Mesendoderm (in vitro differentiated cells): ENCODE measurements at regions not wholly inside any gene's neighbourhood (a gene's known extent, or its start where the extent isn't known, plus 50 kb on each side); places are given as distances from the start of the nearest gene placed in this dataset.

Experiments used
- DNase-seq: peaks from one replicate; pipeline ENCODE4 v3.0.0; 2013
- H2AK5ac ChIP-seq: 2 replicates; pipeline ENCODE4 v1.6.1; 2013; ENCODE audit warnings: low read length, inconsistent platforms
- H2BK120ac ChIP-seq: 2 replicates; pipeline ENCODE4 v1.6.1; 2013; ENCODE audit warnings: low read depth, mild to moderate bottlenecking, low read length, moderate library complexity, mixed read lengths
- H2BK15ac ChIP-seq: replicated peaks from 2 replicates; pipeline ENCODE4 v1.6.1; 2013; ENCODE audit warnings: low read depth, mild to moderate bottlenecking, moderate library complexity
- H2BK5ac ChIP-seq: 2 replicates; pipeline ENCODE4 v1.6.1; 2013; ENCODE audit warnings: low read length, inconsistent platforms
- H3K18ac ChIP-seq: 2 replicates; pipeline ENCODE4 v1.6.1; 2013; ENCODE audit warnings: mild to moderate bottlenecking, low read length, mixed read lengths
- H3K23ac ChIP-seq: one replicate; pipeline ENCODE4 v1.6.1; 2013; ENCODE audit warnings: low read length
- H3K27ac ChIP-seq: 2 replicates; pipeline ENCODE4 v1.5.1; 2013; ENCODE audit warnings: low read depth, mild to moderate bottlenecking, inconsistent platforms, low read length, moderate library complexity
- H3K27me3 ChIP-seq: 2 replicates; pipeline ENCODE4 v1.6.1; 2013; ENCODE audit warnings: low read length, control low read depth, mild to moderate bottlenecking, inconsistent platforms; ENCODE audit not compliant: insufficient read depth, poor library complexity
- H3K36me3 ChIP-seq: 2 replicates; pipeline ENCODE4 v1.6.1; 2013; ENCODE audit warnings: low read length, inconsistent platforms; ENCODE audit not compliant: control insufficient read depth, insufficient read depth
- H3K4ac ChIP-seq: one replicate; pipeline ENCODE4 v1.6.1; 2013; ENCODE audit warnings: low read depth, mild to moderate bottlenecking, low read length, moderate library complexity
- H3K4me1 ChIP-seq: 2 replicates; pipeline ENCODE4 v1.6.1; 2013; ENCODE audit warnings: low read depth, low read length, inconsistent platforms; ENCODE audit not compliant: control insufficient read depth
- H3K4me2 ChIP-seq: 2 replicates; pipeline ENCODE4 v1.6.1; 2013; ENCODE audit warnings: low read length
- H3K4me3 ChIP-seq: 2 replicates; pipeline ENCODE4 v1.5.1; 2013; ENCODE audit warnings: mild to moderate bottlenecking, low read length
- H3K56ac ChIP-seq: one replicate; pipeline ENCODE4 v1.6.1; 2013; ENCODE audit warnings: low read length
- H3K79me1 ChIP-seq: 2 replicates; pipeline ENCODE4 v1.6.1; 2013; ENCODE audit warnings: low read length, inconsistent platforms
- H3K79me2 ChIP-seq: 2 replicates; pipeline ENCODE4 v1.6.1; 2013; ENCODE audit warnings: mild to moderate bottlenecking, low read length; ENCODE audit not compliant: control insufficient read depth, insufficient read depth
- H3K9ac ChIP-seq: 2 replicates; pipeline ENCODE4 v1.6.1; 2013; ENCODE audit warnings: low read length, inconsistent platforms
- H4K5ac ChIP-seq: one replicate; pipeline ENCODE4 v1.6.1; 2013; ENCODE audit warnings: low read length
- H4K8ac ChIP-seq: one replicate; pipeline ENCODE4 v1.6.1; 2013; ENCODE audit warnings: low read depth, mild to moderate bottlenecking, control low read depth, low read length, moderate library complexity
- WGBS: extraction: QIAGEN DNeasy Blood & Tissue Kit; methylation state at CpG from one replicate; pipeline ENCODE4 v1.1.7; 2013; ENCODE audit warnings: low lambda C conversion rate, missing lambda C conversion rate; ENCODE audit not compliant: insufficient coverage; ENCODE audit errors: extremely low coverage; 5-methylcytosine and 5-hydroxymethylcytosine counted together

GRCh38 chr9:13787234-13787833, 507.8 kb upstream of the MPDZ start:
- H3K79me1 ChIP-seq = no peaks in the 10 kb centered on the region
- H3K56ac ChIP-seq = no peak overlapping the region
- no peak overlapping the region for H3K27ac ChIP-seq
- H3K23ac ChIP-seq = no peak overlapping the region
- H2BK5ac ChIP-seq = no peak overlapping the region
- H3K9ac ChIP-seq = no peak overlapping the region
- H2BK15ac ChIP-seq = no peak overlapping the region
- H4K5ac ChIP-seq = no peak overlapping the region
- H2BK120ac ChIP-seq = no peak overlapping the region
- DNase-seq = no peak
- no peak overlapping the region for H3K18ac ChIP-seq
- no peaks in the 10 kb centered on the region for H3K79me2 ChIP-seq
- H2AK5ac ChIP-seq = no peak overlapping the region
- no peaks in the 10 kb centered on the region for H3K4me1 ChIP-seq
- H3K36me3 ChIP-seq = no peaks in the 10 kb centered on the region
- H3K4ac ChIP-seq = no peak overlapping the region
- no peak overlapping the region for H4K8ac ChIP-seq
- H3K4me2 ChIP-seq = no peak overlapping the region
- WGBS = no CpG with 5 or more reads among the region's 10 CpGs
- no peaks in the 10 kb centered on the region for H3K27me3 ChIP-seq
- H3K4me3 ChIP-seq = no peak overlapping the region

DNA sequence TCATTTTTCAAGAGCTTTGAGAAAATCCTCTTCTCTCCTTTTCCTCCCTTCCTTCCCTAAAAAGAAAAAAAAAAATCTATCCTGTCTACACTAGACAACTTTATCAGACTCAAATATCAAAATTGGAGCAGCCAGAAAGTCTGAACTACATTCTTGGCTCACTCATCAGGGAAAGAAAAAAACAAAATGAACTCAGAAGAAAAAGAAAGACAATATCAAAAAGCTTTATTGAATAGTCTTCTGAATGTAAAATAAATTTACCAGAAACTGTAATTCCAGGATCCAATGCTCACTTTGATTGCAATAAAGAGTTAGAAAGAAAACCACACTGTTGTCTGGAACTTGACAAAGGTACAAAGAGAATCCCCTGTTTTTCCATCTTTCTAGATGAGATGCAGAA, 507.2 kb upstream of the MPDZ start:
- no peak overlapping the region for H4K5ac ChIP-seq
- H3K4me2 ChIP-seq = no peak overlapping the region
- H3K23ac ChIP-seq = no peak overlapping the region
- H4K8ac ChIP-seq = no peak overlapping the region
- H3K4ac ChIP-seq = no peak overlapping the region
- H3K4me3 ChIP-seq = no peak overlapping the region
- H3K56ac ChIP-seq = no peak overlapping the region
- no peaks in the 10 kb centered on the region for H3K79me2 ChIP-seq
- no peaks in the 10 kb centered on the region for H3K4me1 ChIP-seq
- H3K18ac ChIP-seq = no peak overlapping the region
- H2BK15ac ChIP-seq = no peak overlapping the region
- H2BK5ac ChIP-seq = no peak overlapping the region
- H3K27ac ChIP-seq = no peak overlapping the region
- no peak overlapping the region for H3K9ac ChIP-seq
- no peak for DNase-seq
- no peak overlapping the region for H2AK5ac ChIP-seq
- no peaks in the 10 kb centered on the region for H3K27me3 ChIP-seq
- no peak overlapping the region for H2BK120ac ChIP-seq
- H3K79me1 ChIP-seq = no peaks in the 10 kb centered on the region
- no peaks in the 10 kb centered on the region for H3K36me3 ChIP-seq

GRCh38 chr9:13786131-13786530, 506.6 kb upstream of the MPDZ start:
- Histone ChIP-seq H3K36me3 (no peaks in the 10 kb centered on the region), H3K27ac (no peak overlapping the region), H3K4me1 (no peaks in the 10 kb centered on the region), H3K4me3 (no peak overlapping the region), H3K4ac (no peak overlapping the region), H4K5ac (no peak overlapping the region), H3K18ac (no peak overlapping the region), H2BK5ac (no peak overlapping the region), H3K9ac (no peak overlapping the region), H4K8ac (no peak overlapping the region), H3K23ac (no peak overlapping the region), H3K79me1 (no peaks in the 10 kb centered on the region), H3K79me2 (no peaks in the 10 kb centered on the region), H3K4me2 (no peak overlapping the region), H3K27me3 (no peaks in the 10 kb centered on the region), H2BK15ac (no peak overlapping the region), H3K56ac (no peak overlapping the region), H2AK5ac (no peak overlapping the region), H2BK120ac (no peak overlapping the region)
- WGBS = no CpG with 5 or more reads among the region's 7 CpGs
- DNase-seq = no peak

GRCh38 chr9:13779106-13779505, 499.6 kb upstream of the MPDZ start:
- Histone ChIP-seq H4K5ac (no peak overlapping the region), H3K27me3 (no peaks in the 10 kb centered on the region), H3K4me3 (no peak overlapping the region), H2AK5ac (no peak overlapping the region), H3K9ac (no peak overlapping the region), H3K27ac (no peak overlapping the region), H3K4me2 (no peak overlapping the region), H3K4me1 (no peaks in the 10 kb centered on the region), H3K18ac (no peak overlapping the region), H2BK120ac (no peak overlapping the region), H3K23ac (no peak overlapping the region), H3K4ac (no peak overlapping the region), H3K56ac (no peak overlapping the region), H2BK5ac (no peak overlapping the region), H3K79me2 (no peaks in the 10 kb centered on the region), H2BK15ac (no peak overlapping the region), H4K8ac (no peak overlapping the region), H3K79me1 (no peaks in the 10 kb centered on the region), H3K36me3 (no peaks in the 10 kb centered on the region)
- no CpG with 5 or more reads among the region's 5 CpGs for WGBS
- no peak for DNase-seq

- Histone ChIP-seq H2BK5ac (no peak overlapping the region), H3K79me2 (no peaks in the 10 kb centered on the region)
These were observed 499.1 kb upstream of the MPDZ start for GRCh38 chr9:13778631-13779030.

DNA sequence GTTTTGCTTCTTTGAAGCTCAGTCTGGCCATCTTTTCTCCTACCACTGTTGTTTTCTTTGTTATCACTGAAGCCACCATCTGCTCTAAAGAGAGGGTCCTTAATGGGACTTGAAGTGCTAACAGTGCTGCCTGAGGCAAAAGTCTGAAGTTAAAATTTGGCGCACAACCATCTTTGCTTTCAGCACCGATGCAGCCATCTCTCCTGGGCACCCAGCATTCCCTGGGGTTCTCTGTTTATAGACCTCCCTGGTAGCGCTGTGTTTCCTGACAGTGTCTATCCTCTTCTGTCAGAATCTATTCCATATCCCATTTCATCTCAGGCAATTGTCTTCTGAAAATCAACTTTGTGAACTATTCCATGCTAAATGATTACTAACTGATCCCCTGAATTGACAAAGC, 491.5 kb upstream of the MPDZ start:
- DNase-seq = no peak
- no CpG with 5 or more reads among the region's 3 CpGs for WGBS

More at GRCh38 chr9:13778631-13779030, 499.1 kb upstream of the MPDZ start:
- WGBS = no CpG with 5 or more reads among the region's 4 CpGs
- no peak overlapping the region for H4K8ac ChIP-seq
- no peak overlapping the region for H2AK5ac ChIP-seq
- no peak overlapping the region for H4K5ac ChIP-seq
- H3K27ac ChIP-seq = no peak overlapping the region
- no peak overlapping the region for H3K56ac ChIP-seq
- H3K9ac ChIP-seq = no peak overlapping the region
- H3K4me3 ChIP-seq = no peak overlapping the region
- no peak overlapping the region for H3K18ac ChIP-seq
- DNase-seq = peak; percentile 4
- H3K4me2 ChIP-seq = no peak overlapping the region
- no peak overlapping the region for H3K4ac ChIP-seq
- no peaks in the 10 kb centered on the region for H3K27me3 ChIP-seq
- no peaks in the 10 kb centered on the region for H3K4me1 ChIP-seq
- H2BK120ac ChIP-seq = no peak overlapping the region
- no peaks in the 10 kb centered on the region for H3K36me3 ChIP-seq
- no peak overlapping the region for H3K23ac ChIP-seq
- no peaks in the 10 kb centered on the region for H3K79me1 ChIP-seq
- no peak overlapping the region for H2BK15ac ChIP-seq

More for the DNA sequence above, 491.5 kb upstream of the MPDZ start:
- no peak overlapping the region for H3K23ac ChIP-seq
- H3K79me1 ChIP-seq = no peaks in the 10 kb centered on the region
- no peak overlapping the region for H3K18ac ChIP-seq
- no peak overlapping the region for H4K5ac ChIP-seq
- no peak overlapping the region for H2BK5ac ChIP-seq
- no peak overlapping the region for H3K4me3 ChIP-seq
- no peaks in the 10 kb centered on the region for H3K27me3 ChIP-seq
- no peak overlapping the region for H3K4me2 ChIP-seq
- no peak overlapping the region for H3K56ac ChIP-seq
- no peak overlapping the region for H3K9ac ChIP-seq
- no peaks in the 10 kb centered on the region for H3K79me2 ChIP-seq
- H3K27ac ChIP-seq = no peak overlapping the region
- no peak overlapping the region for H3K4ac ChIP-seq
- H3K36me3 ChIP-seq = no peaks in the 10 kb centered on the region
- H2BK15ac ChIP-seq = no peak overlapping the region
- no peak overlapping the region for H2BK120ac ChIP-seq
- H2AK5ac ChIP-seq = no peak overlapping the region
- H4K8ac ChIP-seq = no peak overlapping the region
- no peaks in the 10 kb centered on the region for H3K4me1 ChIP-seq
